Neural crest cell (in vitro differentiated cells): ENCODE measurements at regions not wholly inside any gene's neighbourhood (a gene's known extent, or its start where the extent isn't known, plus 50 kb on each side); places are given as distances from the start of the nearest gene placed in this dataset.

ENCODE experiments used
- DNase-seq: peaks from one replicate; pipeline ENCODE4 v3.0.0; 2021; ENCODE audit warnings: low read depth, mixed read lengths, low spot score
- H3K27ac Mint-ChIP-seq: one replicate; pipeline ENCODE4 v1.8.0; 2021; ENCODE audit warnings: mild to moderate bottlenecking, mixed read lengths; ENCODE audit not compliant: unreplicated experiment
- H3K27me3 Mint-ChIP-seq: 2 replicates; pipeline ENCODE4 v1.8.0; 2021; ENCODE audit warnings: low read depth, mild to moderate bottlenecking, mixed read lengths
- H3K36me3 Mint-ChIP-seq: 2 replicates; pipeline ENCODE4 v1.8.0; 2021; ENCODE audit warnings: low read depth, mild to moderate bottlenecking, mixed read lengths
- H3K4me1 Mint-ChIP-seq: 2 replicates; pipeline ENCODE4 v1.8.0; 2021; ENCODE audit warnings: mixed read lengths
- H3K4me3 Mint-ChIP-seq: one replicate; pipeline ENCODE4 v1.8.0; 2021; ENCODE audit warnings: mild to moderate bottlenecking, mixed read lengths
- H3K9me3 Mint-ChIP-seq: 2 replicates; pipeline ENCODE4 v1.8.0; 2021; ENCODE audit warnings: mixed read lengths
- CTCF ChIP-seq: fragments of 200-600 bp; sonication (generic); conservative IDR thresholded peaks from 2 replicates; pipeline ENCODE4 v1.5.0; 2021; ENCODE audit warnings: antibody characterized with exemption, mild to moderate bottlenecking

- DNase-seq, result peak; percentile 7
- H3K4me3 Mint-ChIP-seq, result no peak overlapping the region
- H3K9me3 Mint-ChIP-seq, result peaks cover 16% of the 10 kb centered on the region
- TF ChIP-seq CTCF, result no peak
- H3K36me3 Mint-ChIP-seq, result peaks cover 4% of the 10 kb centered on the region
- no peaks in the 10 kb centered on the region for H3K27me3 Mint-ChIP-seq
- H3K27ac Mint-ChIP-seq, result peak overlapping the region; percentile 91
- peaks cover 13% of the 10 kb centered on the region for H3K4me1 Mint-ChIP-seq
These were observed 599.0 kb downstream of the TNS3 start for GRCh38 chr7:46982928-46983327.

GRCh38 chr7:46979439-46979838 is 602.5 kb downstream of the TNS3 start:
- H3K4me1 Mint-ChIP-seq, result peaks cover 13% of the 10 kb centered on the region
- TF ChIP-seq CTCF, result no peak
- peaks cover 7% of the 10 kb centered on the region for H3K9me3 Mint-ChIP-seq
- DNase-seq, result no peak
- no peak overlapping the region for H3K4me3 Mint-ChIP-seq
- H3K27ac Mint-ChIP-seq, result no peak overlapping the region
- H3K27me3 Mint-ChIP-seq, result no peaks in the 10 kb centered on the region
- no peaks in the 10 kb centered on the region for H3K36me3 Mint-ChIP-seq

DNA sequence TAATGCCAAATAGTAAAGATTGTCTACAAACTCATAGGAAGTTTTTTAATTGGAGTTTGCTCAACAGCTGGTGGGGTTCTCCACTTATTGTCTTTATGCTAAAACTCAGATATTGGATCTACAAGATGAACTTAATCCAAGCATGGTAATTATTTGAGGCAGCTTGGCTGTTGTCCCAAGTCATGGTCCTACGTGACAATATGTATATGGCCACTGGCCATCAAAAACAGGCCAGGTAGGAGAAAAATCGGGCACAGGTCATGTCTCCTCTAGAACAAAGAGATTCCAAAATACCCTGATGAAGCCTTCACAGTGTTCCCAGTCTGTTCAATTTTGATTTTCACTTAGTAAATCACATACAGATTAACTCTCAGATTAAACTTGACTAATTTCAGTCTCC is 606.4 kb downstream of the TNS3 start:
- H3K27me3 Mint-ChIP-seq, result no peaks in the 10 kb centered on the region
- peaks cover 2% of the 10 kb centered on the region for H3K9me3 Mint-ChIP-seq
- no peak for DNase-seq
- H3K36me3 Mint-ChIP-seq, result no peaks in the 10 kb centered on the region
- no peaks in the 10 kb centered on the region for H3K4me1 Mint-ChIP-seq
- H3K27ac Mint-ChIP-seq, result no peak overlapping the region
- no peak for TF ChIP-seq CTCF
- no peak overlapping the region for H3K4me3 Mint-ChIP-seq

GRCh38 chr7:46972205-46972604 is 609.7 kb downstream of the TNS3 start:
- H3K9me3 Mint-ChIP-seq, result peaks cover 14% of the 10 kb centered on the region
- H3K27me3 Mint-ChIP-seq, result no peaks in the 10 kb centered on the region
- no peak for TF ChIP-seq CTCF
- H3K27ac Mint-ChIP-seq, result no peak overlapping the region
- no peak overlapping the region for H3K4me3 Mint-ChIP-seq
- no peak for DNase-seq
- H3K36me3 Mint-ChIP-seq, result peaks cover 4% of the 10 kb centered on the region
- no peaks in the 10 kb centered on the region for H3K4me1 Mint-ChIP-seq

DNA sequence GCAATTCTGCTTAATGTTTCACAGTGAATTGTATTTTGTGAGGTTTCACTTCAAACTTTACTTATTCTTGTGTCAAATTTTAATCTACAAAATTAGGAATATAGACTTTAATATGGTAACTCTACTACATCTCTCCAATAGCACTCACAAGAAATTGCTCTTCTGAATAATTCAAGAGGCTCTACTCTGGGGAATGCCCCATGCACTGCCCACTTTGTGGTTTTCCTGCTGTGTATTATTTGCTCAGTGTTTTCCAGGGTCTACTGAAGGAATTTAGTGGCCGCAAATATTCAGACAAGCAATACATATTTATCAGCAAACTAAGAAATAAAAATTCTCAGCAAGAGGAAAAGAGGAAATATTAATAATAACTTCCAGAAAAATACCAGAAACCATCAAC is 611.4 kb downstream of the TNS3 start:
- Mint-ChIP-seq H3K36me3 (peaks cover 7% of the 10 kb centered on the region), H3K4me3 (no peak overlapping the region), H3K9me3 (peaks cover 14% of the 10 kb centered on the region), H3K27me3 (no peaks in the 10 kb centered on the region), H3K4me1 (no peaks in the 10 kb centered on the region), H3K27ac (no peak overlapping the region)
- DNase-seq, result no peak
- TF ChIP-seq CTCF, result no peak

- no peak for DNase-seq
- no peak for TF ChIP-seq CTCF
- Mint-ChIP-seq H3K4me3 (no peak overlapping the region), H3K36me3 (peaks cover 8% of the 10 kb centered on the region), H3K4me1 (no peaks in the 10 kb centered on the region), H3K27me3 (no peaks in the 10 kb centered on the region), H3K27ac (no peak overlapping the region), H3K9me3 (peaks cover 14% of the 10 kb centered on the region)
These were observed 611.8 kb downstream of the TNS3 start for GRCh38 chr7:46970131-46970430.
